ENCODE measurements at regions not wholly inside any gene's neighbourhood (a gene's known extent, or its start where the extent isn't known, plus 50 kb on each side); places are given as distances from the start of the nearest gene placed in this dataset.
"Not testable (repeated sequence)": the region's sequence is repeated elsewhere in the genome, so short reads cannot be mapped to it uniquely, and the experiment has no call there.

DNA sequence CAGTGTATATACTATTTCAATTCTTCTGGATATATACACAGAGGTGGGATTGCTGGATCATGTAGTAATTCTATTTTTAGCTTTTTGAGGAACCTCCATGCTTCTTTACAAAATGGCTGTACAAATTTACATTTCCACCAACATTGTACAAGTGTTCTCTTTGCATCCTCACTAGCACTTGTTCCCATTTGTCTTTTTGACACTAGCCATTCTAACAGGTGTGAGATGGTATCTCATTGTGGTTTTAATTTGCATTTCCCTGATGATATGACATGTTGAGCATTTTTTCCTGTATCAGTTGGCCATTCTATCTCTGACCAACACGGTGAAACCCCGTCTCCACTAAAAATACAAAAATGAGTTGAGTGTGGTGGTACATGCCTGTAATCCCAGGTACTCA, 68.1 kb upstream of the PMEPA1 start:
- H3K27me3 ChIP-seq (ENCODE audit: control insufficient read depth, insufficient read depth, low read length, poor library complexity, severe bottlenecking) = no peaks in the 10 kb centered on the region
- H3K4me3 ChIP-seq (ENCODE audit: insufficient read depth, low read depth, low read length) = no peak overlapping the region
- H3K27ac ChIP-seq (ENCODE audit: insufficient read depth, low read depth, low read length, poor library complexity, severe bottlenecking) = no peak overlapping the region
- no peaks in the 10 kb centered on the region for H3K36me3 ChIP-seq (ENCODE audit: control insufficient read depth, insufficient read depth, low read length)
- H3K4me1 ChIP-seq (ENCODE audit: control insufficient read depth, insufficient read depth, low read length) = no peaks in the 10 kb centered on the region
- no peaks in the 10 kb centered on the region for H3K9me3 ChIP-seq (ENCODE audit: control insufficient read depth, low read length)
- 92 to 97% methylated on average over 2 of the region's 2 CpGs for WGBS, 2 experiments

DNA sequence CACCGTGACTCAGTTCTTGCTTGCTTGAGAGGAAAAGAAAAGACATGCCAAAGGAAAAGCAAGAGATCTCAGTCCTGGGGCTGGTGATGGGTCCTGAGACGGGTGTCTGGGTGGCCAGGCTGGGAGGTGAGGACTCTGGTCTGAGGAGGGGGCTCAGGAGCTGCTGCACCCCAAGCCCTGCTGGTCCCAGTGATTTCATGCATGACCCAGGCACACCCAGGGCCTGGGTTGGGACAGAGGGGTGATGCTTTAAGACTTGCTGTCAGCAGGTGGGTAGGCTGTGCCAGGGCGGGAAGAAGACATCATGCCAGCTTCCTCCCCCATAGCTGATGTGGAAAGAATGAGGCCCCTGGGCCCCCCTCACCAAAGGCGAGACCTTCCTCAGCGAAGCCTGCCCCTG, 65.1 kb upstream of the PMEPA1 start:
- H3K27ac ChIP-seq (ENCODE audit: insufficient read depth, low read depth, low read length, poor library complexity, severe bottlenecking) = no peak overlapping the region
- no peaks in the 10 kb centered on the region for H3K36me3 ChIP-seq (ENCODE audit: control insufficient read depth, insufficient read depth, low read length)
- H3K9me3 ChIP-seq (ENCODE audit: control insufficient read depth, low read length) = no peaks in the 10 kb centered on the region
- no peaks in the 10 kb centered on the region for H3K4me1 ChIP-seq (ENCODE audit: control insufficient read depth, insufficient read depth, low read length)
- no peak overlapping the region for H3K4me3 ChIP-seq (ENCODE audit: insufficient read depth, low read depth, low read length)
- H3K27me3 ChIP-seq (ENCODE audit: control insufficient read depth, insufficient read depth, low read length, poor library complexity, severe bottlenecking) = no peaks in the 10 kb centered on the region
- WGBS, 2 experiments = 89 to 94% methylated on average over 5 of the region's 5 CpGs

DNA sequence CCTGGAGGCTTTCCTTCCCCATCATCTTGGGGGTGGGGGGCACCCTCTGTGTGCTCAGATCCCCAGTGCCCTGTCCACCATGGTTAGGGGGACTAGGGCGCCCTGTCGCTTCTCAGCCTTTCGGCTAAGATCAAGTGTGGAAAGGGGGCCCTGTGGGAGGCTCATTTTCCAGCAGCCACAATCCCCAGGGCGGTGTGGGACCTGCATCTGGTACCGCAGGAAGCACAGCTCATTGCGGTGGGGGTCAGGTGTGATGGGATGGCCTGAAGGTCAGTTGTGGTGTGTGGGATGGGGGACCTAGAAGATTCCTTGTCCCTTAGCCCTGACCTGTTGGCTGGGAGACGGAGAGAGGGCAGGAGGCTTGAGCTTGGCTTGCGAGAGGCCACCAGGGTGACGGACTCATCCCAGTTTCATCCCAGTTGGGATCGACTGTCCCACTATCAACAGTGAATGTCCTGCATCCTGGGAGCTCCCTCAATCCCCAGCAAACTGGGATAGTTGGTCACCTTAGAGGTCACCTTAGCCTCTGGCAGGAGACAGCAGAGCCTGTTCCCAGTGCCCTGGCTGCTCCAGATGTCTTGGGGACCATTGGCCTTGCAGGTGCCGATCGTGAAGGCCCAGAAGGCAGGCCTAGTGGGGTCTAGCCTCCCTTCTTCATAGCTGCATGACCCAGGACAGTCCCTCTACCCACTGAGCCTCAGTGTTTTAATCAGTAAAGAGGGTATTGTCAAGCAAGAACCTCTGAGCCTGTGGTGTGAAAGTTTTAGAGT, 64.5 kb upstream of the PMEPA1 start:
- H3K36me3 ChIP-seq (ENCODE audit: control insufficient read depth, insufficient read depth, low read length) = no peaks in the 10 kb centered on the region
- WGBS, 2 experiments = 94 to 97% methylated on average over 12 of the region's 12 CpGs
- no peaks in the 10 kb centered on the region for H3K27me3 ChIP-seq (ENCODE audit: control insufficient read depth, insufficient read depth, low read length, poor library complexity, severe bottlenecking)
- no peaks in the 10 kb centered on the region for H3K9me3 ChIP-seq (ENCODE audit: control insufficient read depth, low read length)
- H3K4me1 ChIP-seq (ENCODE audit: control insufficient read depth, insufficient read depth, low read length) = no peaks in the 10 kb centered on the region
- H3K4me3 ChIP-seq (ENCODE audit: insufficient read depth, low read depth, low read length) = no peak overlapping the region
- no peak overlapping the region for H3K27ac ChIP-seq (ENCODE audit: insufficient read depth, low read depth, low read length, poor library complexity, severe bottlenecking)

DNA sequence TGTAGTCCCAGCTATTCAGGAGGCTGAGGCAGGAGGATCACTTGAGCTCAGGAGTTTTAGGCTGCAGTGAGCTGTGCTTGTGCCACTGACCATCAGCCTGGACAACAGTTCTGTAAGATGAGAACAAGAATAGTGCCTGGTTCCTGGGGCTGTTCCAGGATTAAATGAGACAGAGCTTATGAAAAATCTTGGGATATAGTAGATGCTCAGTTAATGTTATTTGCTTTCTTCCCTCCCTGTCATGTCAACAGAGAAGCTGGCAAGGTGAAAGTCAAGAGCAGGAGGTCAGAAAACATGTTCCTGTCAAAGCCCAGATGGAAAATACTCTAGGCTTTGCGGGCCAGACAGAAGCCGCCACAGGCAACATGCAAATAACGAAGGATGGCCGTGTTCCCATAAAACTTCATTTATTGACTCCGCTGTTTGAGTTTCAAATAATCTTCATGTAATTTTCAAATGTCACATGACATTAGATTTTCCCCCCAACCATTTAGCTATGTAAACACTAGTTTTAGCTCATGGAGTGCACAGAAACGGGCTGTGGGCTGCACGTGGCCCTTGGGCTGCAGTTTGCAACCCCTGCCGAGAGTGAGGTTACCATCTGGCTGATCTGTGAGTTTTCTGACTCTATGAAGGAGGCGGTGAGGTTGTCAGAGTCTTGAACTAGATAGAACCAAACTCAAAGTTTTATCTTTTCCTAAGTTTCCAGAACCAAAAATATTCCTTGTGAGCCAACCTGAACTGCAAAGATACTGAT, 63.4 kb upstream of the PMEPA1 start:
- Histone ChIP-seq H3K4me3 (ENCODE audit: insufficient read depth, low read depth, low read length) (no peak overlapping the region), H3K4me1 (ENCODE audit: control insufficient read depth, insufficient read depth, low read length) (no peaks in the 10 kb centered on the region), H3K27ac (ENCODE audit: insufficient read depth, low read depth, low read length, poor library complexity, severe bottlenecking) (no peak overlapping the region), H3K27me3 (ENCODE audit: control insufficient read depth, insufficient read depth, low read length, poor library complexity, severe bottlenecking) (no peaks in the 10 kb centered on the region), H3K36me3 (ENCODE audit: control insufficient read depth, insufficient read depth, low read length) (no peaks in the 10 kb centered on the region), H3K9me3 (ENCODE audit: control insufficient read depth, low read length) (no peaks in the 10 kb centered on the region)
- 87 to 90% methylated on average over 9 of the region's 9 CpGs for WGBS, 2 experiments

DNA sequence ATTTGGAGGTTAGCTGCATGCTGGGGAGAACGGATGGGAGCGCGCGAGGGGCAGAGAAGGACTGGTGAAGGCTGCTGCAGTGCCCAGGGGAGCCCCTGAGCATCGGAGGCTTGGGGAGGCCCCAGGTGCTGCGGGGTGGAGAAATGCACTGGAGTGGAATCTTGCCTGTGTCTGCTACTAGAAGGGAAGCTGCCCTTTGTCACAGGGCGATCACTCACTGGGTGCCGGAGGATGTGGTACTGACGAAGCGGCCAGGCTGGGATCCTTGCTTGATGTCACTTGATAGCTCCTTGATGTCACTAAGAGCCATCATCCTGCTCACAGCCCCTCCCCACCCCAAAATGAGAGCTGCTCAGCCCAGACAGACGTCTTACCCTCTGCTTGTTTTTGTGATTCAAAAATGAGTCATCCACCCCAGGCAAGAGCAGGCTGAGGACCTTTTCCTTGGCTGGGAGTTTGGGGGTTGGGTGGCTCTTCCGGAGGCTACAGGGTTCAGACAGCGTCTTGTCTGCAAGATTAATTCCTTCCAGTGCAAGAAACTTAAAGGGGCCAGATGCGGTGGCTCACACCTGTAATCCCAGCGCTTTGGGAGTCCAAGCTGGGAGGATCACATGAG, 62.6 kb upstream of the PMEPA1 start:
- H3K9me3 ChIP-seq (ENCODE audit: control insufficient read depth, low read length) = no peaks in the 10 kb centered on the region
- 54 to 57% methylated on average over 15 of the region's 15 CpGs for WGBS, 2 experiments
- no peaks in the 10 kb centered on the region for H3K27me3 ChIP-seq (ENCODE audit: control insufficient read depth, insufficient read depth, low read length, poor library complexity, severe bottlenecking)
- no peak overlapping the region for H3K27ac ChIP-seq (ENCODE audit: insufficient read depth, low read depth, low read length, poor library complexity, severe bottlenecking)
- H3K4me1 ChIP-seq (ENCODE audit: control insufficient read depth, insufficient read depth, low read length) = no peaks in the 10 kb centered on the region
- H3K36me3 ChIP-seq (ENCODE audit: control insufficient read depth, insufficient read depth, low read length) = no peaks in the 10 kb centered on the region
- H3K4me3 ChIP-seq (ENCODE audit: insufficient read depth, low read depth, low read length) = no peak overlapping the region

DNA sequence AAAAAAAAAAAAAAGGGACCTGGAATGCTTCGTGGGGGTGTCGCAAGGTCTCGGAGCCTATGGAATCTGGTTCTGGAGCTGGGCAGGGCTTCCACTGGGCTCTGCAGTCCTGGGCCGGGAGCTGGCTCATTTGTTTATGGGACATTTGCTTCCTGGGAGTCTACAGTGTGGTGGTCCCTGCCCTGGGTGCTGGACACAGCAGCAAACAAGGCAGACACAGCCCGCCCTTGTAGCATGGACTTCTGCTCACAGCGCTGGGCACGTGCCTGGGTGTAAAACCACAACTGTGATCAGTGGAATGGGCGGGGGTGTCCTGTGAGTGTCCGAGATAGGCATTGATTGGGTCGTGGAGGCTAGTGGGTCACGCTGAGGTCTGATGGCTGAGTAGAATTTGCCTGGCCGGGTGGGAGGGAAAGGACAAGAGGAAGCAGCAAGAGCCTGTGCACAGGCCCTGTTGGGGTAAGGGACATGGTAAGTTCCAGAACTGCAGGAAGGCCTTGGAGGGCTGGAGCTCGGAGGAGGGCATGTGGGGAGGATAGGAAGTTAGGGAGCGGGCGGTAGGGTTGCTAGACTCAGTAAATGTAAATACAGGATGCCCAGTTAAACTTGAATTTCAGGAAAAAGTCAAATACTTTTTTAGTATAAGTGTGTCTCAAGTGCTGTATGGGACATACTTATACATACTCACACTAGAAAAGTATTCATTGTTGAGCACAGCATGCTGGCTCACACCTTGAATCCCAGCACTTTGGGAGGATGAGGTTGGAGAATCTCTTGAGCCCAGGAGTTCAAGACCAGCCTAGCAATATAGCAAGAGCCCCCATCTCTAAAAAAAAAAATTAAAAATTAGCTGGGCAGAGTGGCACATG, 61.3 kb upstream of the PMEPA1 start:
- Histone ChIP-seq H3K27me3 (ENCODE audit: control insufficient read depth, insufficient read depth, low read length, poor library complexity, severe bottlenecking) (no peaks in the 10 kb centered on the region), H3K27ac (ENCODE audit: insufficient read depth, low read depth, low read length, poor library complexity, severe bottlenecking) (no peak overlapping the region), H3K4me1 (ENCODE audit: control insufficient read depth, insufficient read depth, low read length) (no peaks in the 10 kb centered on the region), H3K36me3 (ENCODE audit: control insufficient read depth, insufficient read depth, low read length) (no peaks in the 10 kb centered on the region), H3K9me3 (ENCODE audit: control insufficient read depth, low read length) (no peaks in the 10 kb centered on the region), H3K4me3 (ENCODE audit: insufficient read depth, low read depth, low read length) (no peak overlapping the region)
- WGBS, 2 experiments = 90% methylated on average over 15 of the region's 15 CpGs

DNA sequence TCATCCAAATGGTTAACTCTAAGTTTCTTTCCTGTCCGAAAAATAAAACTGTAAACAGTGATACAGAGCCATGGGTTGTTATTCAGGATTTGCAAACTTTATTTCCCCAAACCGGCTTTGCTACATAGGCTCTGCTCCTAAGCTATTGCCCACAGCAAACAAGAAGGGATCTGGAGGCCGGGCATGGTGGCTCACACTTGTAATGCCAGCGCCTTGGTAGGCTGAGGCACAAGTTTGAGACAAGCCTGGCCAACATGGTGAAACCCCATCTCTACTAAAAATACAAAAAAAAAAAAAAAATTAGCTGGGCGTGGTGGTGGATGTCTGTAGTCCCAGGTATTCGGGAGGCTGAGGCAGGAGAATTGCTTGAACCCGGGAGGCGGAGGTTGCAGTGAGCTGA, 60.6 kb upstream of the PMEPA1 start:
- WGBS, 2 experiments = 92 to 96% methylated on average over 8 of the region's 8 CpGs
- not testable (repeated sequence) for H3K36me3 ChIP-seq (ENCODE audit: control insufficient read depth, insufficient read depth, low read length); H3K4me1 ChIP-seq (ENCODE audit: control insufficient read depth, insufficient read depth, low read length); H3K27ac ChIP-seq (ENCODE audit: insufficient read depth, low read depth, low read length, poor library complexity, severe bottlenecking); H3K27me3 ChIP-seq (ENCODE audit: control insufficient read depth, insufficient read depth, low read length, poor library complexity, severe bottlenecking); H3K4me3 ChIP-seq (ENCODE audit: insufficient read depth, low read depth, low read length); H3K9me3 ChIP-seq (ENCODE audit: control insufficient read depth, low read length)

DNA sequence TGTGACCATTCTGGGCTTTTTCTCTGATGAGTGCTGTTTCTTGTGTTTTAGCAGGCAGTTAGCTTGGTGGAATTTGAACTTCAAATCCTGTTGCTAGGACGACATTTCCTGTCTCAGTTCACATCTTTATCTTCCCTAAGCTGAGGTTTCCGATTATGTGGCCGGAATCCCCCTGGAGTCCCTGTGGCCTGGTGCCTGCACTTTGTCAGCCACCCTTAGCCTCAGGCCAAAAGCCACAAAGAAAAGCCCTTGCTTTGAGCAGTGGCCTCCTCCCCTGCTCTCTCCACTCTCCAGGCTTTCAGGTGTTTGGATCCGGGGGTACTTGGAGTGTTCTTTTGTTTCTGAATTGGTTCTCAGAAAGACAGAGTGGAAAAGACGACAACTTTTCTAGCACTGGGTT, 59.9 kb upstream of the PMEPA1 start:
- no peak overlapping the region for H3K4me3 ChIP-seq (ENCODE audit: insufficient read depth, low read depth, low read length)
- H3K36me3 ChIP-seq (ENCODE audit: control insufficient read depth, insufficient read depth, low read length) = no peaks in the 10 kb centered on the region
- no peaks in the 10 kb centered on the region for H3K4me1 ChIP-seq (ENCODE audit: control insufficient read depth, insufficient read depth, low read length)
- 81 to 87% methylated on average over 5 of the region's 5 CpGs for WGBS, 2 experiments
- no peak overlapping the region for H3K27ac ChIP-seq (ENCODE audit: insufficient read depth, low read depth, low read length, poor library complexity, severe bottlenecking)
- H3K9me3 ChIP-seq (ENCODE audit: control insufficient read depth, low read length) = no peaks in the 10 kb centered on the region
- H3K27me3 ChIP-seq (ENCODE audit: control insufficient read depth, insufficient read depth, low read length, poor library complexity, severe bottlenecking) = no peaks in the 10 kb centered on the region

DNA sequence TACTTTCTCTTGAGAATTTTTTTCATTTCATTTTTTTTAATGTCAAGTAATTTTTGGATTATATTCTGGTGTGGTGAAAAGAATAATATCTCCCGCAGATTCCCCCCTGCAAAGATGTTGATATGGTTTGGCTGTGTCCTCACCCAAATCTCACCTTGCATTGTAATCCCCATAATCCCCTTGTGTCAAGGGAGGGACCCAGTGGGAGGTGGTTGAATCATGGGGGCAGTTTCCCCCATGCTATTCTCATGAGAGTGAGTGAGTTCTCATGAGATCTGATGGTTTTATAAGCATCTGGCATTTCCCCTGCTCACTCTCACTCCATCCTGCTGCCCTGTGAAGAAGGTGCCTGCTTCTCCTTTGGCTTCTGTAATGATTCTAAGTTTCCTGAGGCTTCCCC, 58.7 kb upstream of the PMEPA1 start:
- Histone ChIP-seq H3K27ac (ENCODE audit: insufficient read depth, low read depth, low read length, poor library complexity, severe bottlenecking) (no peak overlapping the region), H3K4me3 (ENCODE audit: insufficient read depth, low read depth, low read length) (no peak overlapping the region), H3K36me3 (ENCODE audit: control insufficient read depth, insufficient read depth, low read length) (no peaks in the 10 kb centered on the region), H3K9me3 (ENCODE audit: control insufficient read depth, low read length) (no peaks in the 10 kb centered on the region), H3K27me3 (ENCODE audit: control insufficient read depth, insufficient read depth, low read length, poor library complexity, severe bottlenecking) (no peaks in the 10 kb centered on the region), H3K4me1 (ENCODE audit: control insufficient read depth, insufficient read depth, low read length) (no peaks in the 10 kb centered on the region)
- 100% methylated on average over 1 of the region's 1 CpG; no CpG with 5 or more reads in 1 of the 2 experiments for WGBS, 2 experiments

DNA sequence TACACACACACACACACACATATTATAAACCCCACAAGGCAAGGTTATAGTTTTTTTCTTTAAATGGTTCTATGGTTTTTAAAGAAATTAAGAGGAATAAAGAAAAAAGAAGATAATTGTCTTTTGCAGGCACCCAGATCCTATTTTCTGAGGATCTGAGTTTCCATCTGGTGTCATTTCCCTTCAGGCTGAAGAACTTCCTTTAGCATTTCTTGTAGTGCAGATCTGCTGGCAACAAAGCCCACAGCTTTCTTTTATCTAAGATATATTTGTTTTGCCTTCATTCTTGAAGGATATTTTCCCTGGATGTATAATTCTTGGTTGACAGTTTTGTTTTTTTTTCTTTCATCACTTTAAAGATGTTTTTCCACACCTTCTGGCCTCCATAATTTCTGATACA, 57.6 kb upstream of the PMEPA1 start:
- Histone ChIP-seq H3K27me3 (ENCODE audit: control insufficient read depth, insufficient read depth, low read length, poor library complexity, severe bottlenecking) (no peaks in the 10 kb centered on the region), H3K36me3 (ENCODE audit: control insufficient read depth, insufficient read depth, low read length) (no peaks in the 10 kb centered on the region), H3K4me1 (ENCODE audit: control insufficient read depth, insufficient read depth, low read length) (no peaks in the 10 kb centered on the region), H3K4me3 (ENCODE audit: insufficient read depth, low read depth, low read length) (no peak overlapping the region), H3K9me3 (ENCODE audit: control insufficient read depth, low read length) (no peaks in the 10 kb centered on the region), H3K27ac (ENCODE audit: insufficient read depth, low read depth, low read length, poor library complexity, severe bottlenecking) (no peak overlapping the region)

Measured in ectodermal cell (in vitro differentiated cells).